GM21526 (cell line): ENCODE measurements at regions not wholly inside any gene's neighbourhood (a gene's known extent, or its start where the extent isn't known, plus 50 kb on each side); places are given as distances from the start of the nearest gene placed in this dataset.

Experiments
- ATAC-seq: cut with Tn5 transposase; IDR thresholded peaks from one replicate; pipeline ENCODE4 v1.9.1; 2021; ENCODE audit warnings: moderate library complexity; ENCODE audit not compliant: unreplicated experiment, low FRiP score

GRCh38 chr4:126081336-126081735, 766.6 kb downstream of the FAT4 start:
- ATAC-seq, result no peak

- ATAC-seq, result no peak
Measured at GRCh38 chr4:126086041-126086440, 771.3 kb downstream of the FAT4 start.

- ATAC-seq, result no peak
Measured at GRCh38 chr4:126087101-126087500, 772.3 kb downstream of the FAT4 start.

GRCh38 chr4:126097155-126097799, 782.5 kb downstream of the FAT4 start:
- no peak for ATAC-seq

GRCh38 chr4:126106658-126107057, 791.9 kb downstream of the FAT4 start:
- no peak for ATAC-seq

- ATAC-seq, result no peak
Measured at GRCh38 chr4:126109836-126110235, 795.1 kb downstream of the FAT4 start.

GRCh38 chr4:126113058-126113457, 798.3 kb downstream of the FAT4 start:
- no peak for ATAC-seq

- ATAC-seq, result no peak
Measured at GRCh38 chr4:126123611-126124325, 809.0 kb downstream of the FAT4 start.

- ATAC-seq, result no peak
Measured at GRCh38 chr4:126124818-126125217, 810.1 kb downstream of the FAT4 start.

- no peak for ATAC-seq
Measured at GRCh38 chr4:126130215-126130614, 815.5 kb downstream of the FAT4 start.

GRCh38 chr4:126136922-126137781, 822.4 kb downstream of the FAT4 start:
- no peak for ATAC-seq

- no peak for ATAC-seq
Measured at GRCh38 chr4:126137782-126138170, 823.0 kb downstream of the FAT4 start.

GRCh38 chr4:126144543-126145237, 829.9 kb downstream of the FAT4 start:
- ATAC-seq, result no peak

- ATAC-seq, result no peak
Measured at GRCh38 chr4:126168484-126168883, 853.7 kb downstream of the FAT4 start.

GRCh38 chr4:126172126-126172525, 857.4 kb downstream of the FAT4 start:
- no peak for ATAC-seq

- no peak for ATAC-seq
Measured at GRCh38 chr4:126174627-126175026, 859.9 kb downstream of the FAT4 start.

- no peak for ATAC-seq
Measured at GRCh38 chr4:126180642-126181041, 865.9 kb downstream of the FAT4 start.

GRCh38 chr4:126182336-126182735, 867.6 kb downstream of the FAT4 start:
- ATAC-seq, result no peak

GRCh38 chr4:126182786-126183185, 868.0 kb downstream of the FAT4 start:
- ATAC-seq, result no peak

- no peak for ATAC-seq
Measured at GRCh38 chr4:126183206-126183605, 868.5 kb downstream of the FAT4 start.

GRCh38 chr4:126191536-126191935, 876.8 kb downstream of the FAT4 start:
- no peak for ATAC-seq
